Sigmoid colon (tissue), 6 donors: ENCODE measurements at regions not wholly inside any gene's neighbourhood (a gene's known extent, or its start where the extent isn't known, plus 50 kb on each side); places are given as distances from the start of the nearest gene placed in this dataset.

ENCODE experiments used
- DNase-seq: peaks from one replicate; pipeline ENCODE4 v3.0.0-alpha.2; 2019
- H3K27ac ChIP-seq, 4 donors: fragments of 200-600 bp; sonication (generic); one replicate each; pipeline ENCODE4 v1.5.1; 2016 to 2019; ENCODE audit warnings: mild to moderate bottlenecking in 1 of 4
- H3K27me3 ChIP-seq, 3 donors: fragments of 200-600 bp; sonication (generic); one replicate each; pipeline ENCODE4 v1.5.1; 2019; ENCODE audit warnings: mild to moderate bottlenecking in 1 of 3
- H3K36me3 ChIP-seq, 4 donors: fragments of 200-600 bp; sonication (generic); one replicate each; pipeline ENCODE4 v1.5.1; 2016 to 2019
- H3K4me1 ChIP-seq, 4 donors: fragments of 200-600 bp; sonication (generic); one replicate each; pipeline ENCODE4 v1.5.1; 2017 to 2019
- H3K4me3 ChIP-seq, 4 donors: fragments of 200-600 bp; sonication (generic); one replicate each; pipeline ENCODE4 v1.5.1; 2017 to 2019; ENCODE audit warnings: mild to moderate bottlenecking in 2 of 4, moderate library complexity in 1 of 4
- H3K9me3 ChIP-seq, 4 donors: fragments of 200-600 bp in 3 of 4; sonication (generic) in 3 of 4; one replicate each; pipeline versions ENCODE4 v1.5.1 to v1.6.1; 2013 to 2019
- CTCF ChIP-seq, 4 experiments: fragments of 450-650 bp in 3 of 4; fragments of 200-600 bp in 1 of 4; IDR thresholded peaks; one replicate each; pipeline ENCODE4 v1.5.1; 2016 to 2019; ENCODE audit warnings: antibody characterized with exemption in 4 of 4, mild to moderate bottlenecking in 3 of 4, moderate library complexity in 2 of 4
- EP300 ChIP-seq, 4 donors: sonication (generic); formaldehyde crosslinking; IDR thresholded peaks; one replicate each; pipeline ENCODE4 v1.6.1; 2017; ENCODE audit warnings: antibody characterized with exemption in 4 of 4
- POLR2A ChIP-seq, 2 donors: fragments of 450-650 bp; IDR thresholded peaks; one replicate each; pipeline ENCODE4 v1.6.1; 2016; ENCODE audit warnings: antibody characterized with exemption in 2 of 2, mild to moderate bottlenecking in 2 of 2, moderate library complexity in 2 of 2
- POLR2AphosphoS5 ChIP-seq, 4 donors: sonication (generic); formaldehyde crosslinking; IDR thresholded peaks; one replicate each; pipeline ENCODE4 v1.6.1; 2017; ENCODE audit warnings: antibody characterized with exemption in 4 of 4
- WGBS, 2 donors: extraction: QIAGEN DNeasy Blood & Tissue Kit; methylation state at CpG; one replicate each; pipeline ENCODE4 v1.1.7; 2013; 5-methylcytosine and 5-hydroxymethylcytosine counted together
- intact Hi-C: fragments of 100-400 bp; cut with DNase I; formaldehyde crosslinking; loops from one replicate; pipeline ENCODE4 v1.15.1; 2023
- donor health status: healthy with polysubstance abuse.
- donor health status: healthy.

- TF ChIP-seq POLR2AphosphoS5 (IDR thresholded peaks at IDR 0.05) (no peak), POLR2A (IDR thresholded peaks at IDR 0.05) (no peak), CTCF (IDR thresholded peaks at IDR 0.05) (no peak), EP300 (IDR thresholded peaks at IDR 0.05) (no peak)
- no peaks in the 10 kb centered on the region for H3K4me1 ChIP-seq
- H3K27ac ChIP-seq, result no peak overlapping the region
- no peak for DNase-seq
- H3K9me3 ChIP-seq, result no peaks in the 10 kb centered on the region
- no peaks in the 10 kb centered on the region for H3K36me3 ChIP-seq
- no peaks in the 10 kb centered on the region for H3K27me3 ChIP-seq
- no peak overlapping the region for H3K4me3 ChIP-seq
- intact Hi-C loops, result no loop called here
These were observed 331.5 kb upstream of the ATP10B start for GRCh38 chr5:161183559-161183958.

GRCh38 chr5:161176221-161176620 lies 324.2 kb upstream of the ATP10B start:
- no peaks in the 10 kb centered on the region for H3K27me3 ChIP-seq
- no peak for DNase-seq
- H3K4me3 ChIP-seq, result no peak overlapping the region
- intact Hi-C loops, result no loop called here
- no peaks in the 10 kb centered on the region for H3K9me3 ChIP-seq
- TF ChIP-seq EP300 (IDR thresholded peaks at IDR 0.05), result no peak
- TF ChIP-seq POLR2A (IDR thresholded peaks at IDR 0.05), result no peak
- TF ChIP-seq CTCF (IDR thresholded peaks at IDR 0.05), result no peak
- no peak for TF ChIP-seq POLR2AphosphoS5 (IDR thresholded peaks at IDR 0.05)
- H3K27ac ChIP-seq, result no peak overlapping the region
- H3K36me3 ChIP-seq, result no peaks in the 10 kb centered on the region
- 77 to 91% methylated on average over 2 of the region's 2 CpGs for WGBS, 2 donors
- H3K4me1 ChIP-seq, result no peaks in the 10 kb centered on the region

GRCh38 chr5:161169776-161170175 lies 317.8 kb upstream of the ATP10B start:
- 90 to 91% methylated on average over 2 of the region's 2 CpGs for WGBS, 2 donors
- TF ChIP-seq CTCF (IDR thresholded peaks at IDR 0.05) (no peak), POLR2A (IDR thresholded peaks at IDR 0.05) (no peak), EP300 (IDR thresholded peaks at IDR 0.05) (no peak), POLR2AphosphoS5 (IDR thresholded peaks at IDR 0.05) (no peak)
- Histone ChIP-seq H3K9me3 (no peaks in the 10 kb centered on the region), H3K36me3 (no peaks in the 10 kb centered on the region), H3K27me3 (no peaks in the 10 kb centered on the region), H3K4me3 (no peak overlapping the region), H3K27ac (no peak overlapping the region), H3K4me1 (no peaks in the 10 kb centered on the region)
- no peak for DNase-seq
- intact Hi-C loops, result no loop called here

GRCh38 chr5:161167016-161167767 lies 315.2 kb upstream of the ATP10B start:
- no peak overlapping the region for H3K4me3 ChIP-seq
- H3K36me3 ChIP-seq, result no peaks in the 10 kb centered on the region
- intact Hi-C loops, result no loop called here
- no peaks in the 10 kb centered on the region for H3K9me3 ChIP-seq
- H3K27me3 ChIP-seq, result no peaks in the 10 kb centered on the region
- H3K27ac ChIP-seq, result no peak overlapping the region
- no peak for DNase-seq
- H3K4me1 ChIP-seq, result no peaks in the 10 kb centered on the region
- WGBS, 2 donors, result 77 to 82% methylated on average over 6 of the region's 6 CpGs
- no peak for TF ChIP-seq CTCF (IDR thresholded peaks at IDR 0.05)
- no peak for TF ChIP-seq POLR2A (IDR thresholded peaks at IDR 0.05)
- TF ChIP-seq EP300 (IDR thresholded peaks at IDR 0.05), result no peak
- TF ChIP-seq POLR2AphosphoS5 (IDR thresholded peaks at IDR 0.05), result no peak
